A549 (cell line): ENCODE measurements at regions not wholly inside any gene's neighbourhood (a gene's known extent, or its start where the extent isn't known, plus 50 kb on each side); places are given as distances from the start of the nearest gene placed in this dataset.

Source experiments
- ATAC-seq, 2 experiments: fragments of 200-7000 bp in 1 of 2; fragments of >200 bp in 1 of 2; cut with Nextera tagmentation in 1 of 2; cut with Tn5 transposase in 1 of 2; 3 replicates each; pipeline versions ENCODE4 v1.8.0 to v1.9.1; 2018 to 2020; ENCODE audit warnings: mild to moderate bottlenecking in 1 of 2, moderate library complexity in 1 of 2
- CTCF ChIA-PET: fragments of 300-600 bp; sonication (Branson Sonifier 250); formaldehyde crosslinking; extraction: SDS; loops from one replicate; lab custom pipeline; 2021; ENCODE audit warnings: antibody characterized with exemption, inconsistent platforms; lab: Yijun Ruan, JAX
- POLR2A ChIA-PET: fragments of 350-600 bp; formaldehyde crosslinking; extraction: SDS; loops from one replicate; lab custom pipeline; 2021; ENCODE audit warnings: antibody characterized with exemption, inconsistent platforms; lab: Yijun Ruan, JAX
- DNase-seq, 2 experiments: peaks; one replicate each; pipeline versions ENCODE4 v3.0.0 to v3.0.0-alpha.2; 2011 to 2016; ENCODE audit warnings: low read depth in 1 of 2, low spot score in 1 of 2
- FAIRE-seq: peaks from 2 replicates; lab custom pipeline; 2011; peaks lifted over from hg19 to GRCh38; lab: Jason Lieb, UNC
- H3K27ac ChIP-seq, 2 experiments: fragments of >200 bp; sonication (Bioruptor Twin); formaldehyde crosslinking; 3 replicates each; pipeline ENCODE4 v1.5.1; 2016 to 2017
- H3K4me1 ChIP-seq: fragments of >200 bp; sonication (Bioruptor Twin); formaldehyde crosslinking; 3 replicates; pipeline ENCODE4 v1.6.1; 2016
- H3K4me2 ChIP-seq: fragments of >200 bp; sonication (Bioruptor Twin); formaldehyde crosslinking; 3 replicates; pipeline ENCODE4 v1.6.1; 2016
- H3K4me3 ChIP-seq: fragments of >200 bp; sonication (Bioruptor Twin); formaldehyde crosslinking; 3 replicates; pipeline ENCODE4 v1.5.1; 2016
- H3K9me3 ChIP-seq: fragments of >200 bp; sonication (Bioruptor Twin); formaldehyde crosslinking; 3 replicates; pipeline ENCODE4 v1.6.1; 2016
- ATOH8 ChIP-seq: fragments of 250-450 bp; sonication (Bioruptor Pico); IDR thresholded peaks from 2 replicates; pipeline ENCODE4 v1.5.0; 2020; ENCODE audit warnings: low read depth, mild to moderate bottlenecking, moderate library complexity
- E2F6 ChIP-seq: IDR thresholded peaks from 2 replicates; pipeline ENCODE4 v1.6.1; 2012; ENCODE audit warnings: low read depth, borderline replicate concordance
- EHF ChIP-seq: fragments of 250-450 bp; sonication (Bioruptor Pico); IDR thresholded peaks from 2 replicates; pipeline ENCODE4 v1.5.0; 2020; ENCODE audit warnings: mild to moderate bottlenecking
- ELK1 ChIP-seq: fragments of 150-350 bp; IDR thresholded peaks from 2 replicates; pipeline ENCODE4 v1.6.1; 2014; ENCODE audit warnings: low read depth, mild to moderate bottlenecking, low read length
- GATA3 ChIP-seq: IDR thresholded peaks from 2 replicates; pipeline ENCODE4 v1.6.1; 2012; ENCODE audit warnings: borderline replicate concordance
- HDAC2 ChIP-seq: fragments of 200-600 bp; sonication (generic); IDR thresholded peaks from 2 replicates; pipeline ENCODE4 v1.6.1; 2016
- HES2 ChIP-seq: fragments of >200 bp; sonication (Bioruptor Twin); formaldehyde crosslinking; IDR thresholded peaks from 2 replicates; pipeline ENCODE4 v1.6.1; 2016
- JUNB ChIP-seq: fragments of >200 bp; sonication (Bioruptor Twin); formaldehyde crosslinking; IDR thresholded peaks from 2 replicates; pipeline ENCODE4 v1.6.1; 2016
- MAFK ChIP-seq: fragments of 450-650 bp; IDR thresholded peaks from 2 replicates; pipeline ENCODE4 v1.6.1; 2014; ENCODE audit not compliant: partially characterized antibody
- MAX ChIP-seq: IDR thresholded peaks from 2 replicates; pipeline ENCODE4 v1.6.1; 2012
- MAZ ChIP-seq: fragments of 150-350 bp; IDR thresholded peaks from 2 replicates; pipeline ENCODE4 v1.6.1; 2014; ENCODE audit warnings: antibody characterized with exemption, low read depth, low read length, borderline replicate concordance
- MYC ChIP-seq: IDR thresholded peaks from 2 replicates; pipeline ENCODE4 v1.6.1; 2012; ENCODE audit warnings: mild to moderate bottlenecking, inconsistent platforms, low read length, improper control_type of control experiment, borderline replicate concordance
- NFE2L2 ChIP-seq: fragments of 150-350 bp; conservative IDR thresholded peaks from 2 replicates; pipeline ENCODE4 v1.6.1; 2014; ENCODE audit warnings: low read length
- RCOR1 ChIP-seq: fragments of 150-350 bp; IDR thresholded peaks from 2 replicates; pipeline ENCODE4 v1.6.1; 2014; ENCODE audit warnings: antibody characterized with exemption, low read length, low read depth
- SREBF2 ChIP-seq: fragments of 450-650 bp; IDR thresholded peaks from 2 replicates; pipeline ENCODE4 v1.6.1; 2014; ENCODE audit warnings: mild to moderate bottlenecking, moderate library complexity
- TP53 ChIP-seq: fragments of 250-450 bp; sonication (Bioruptor Pico); IDR thresholded peaks from 2 replicates; pipeline ENCODE4 v1.5.0; 2021; ENCODE audit warnings: mild to moderate bottlenecking, moderate library complexity
- USF2 ChIP-seq: fragments of 450-650 bp; IDR thresholded peaks from 2 replicates; pipeline ENCODE4 v1.6.1; 2014; ENCODE audit warnings: antibody characterized with exemption
- ZFP36 ChIP-seq: fragments of 450-650 bp; IDR thresholded peaks from 2 replicates; pipeline ENCODE4 v1.6.1; 2014; ENCODE audit warnings: borderline replicate concordance; ENCODE audit not compliant: partially characterized antibody
- ZNF302 ChIP-seq: fragments of 250-450 bp; sonication (Bioruptor Pico); IDR thresholded peaks from 2 replicates; pipeline ENCODE4 v1.9.0; 2021; ENCODE audit warnings: inconsistent platforms, mild to moderate bottlenecking, moderate library complexity
- ZSCAN20 ChIP-seq: fragments of 250-450 bp; sonication (Bioruptor Pico); IDR thresholded peaks from 2 replicates; pipeline ENCODE4 v1.8.0; 2022; ENCODE audit warnings: mild to moderate bottlenecking, moderate library complexity
- WGBS: methylation state at CpG from one replicate; pipeline ENCODE4 v1.1.6; 2017; ENCODE audit errors: missing lambda C conversion rate; 5-methylcytosine and 5-hydroxymethylcytosine counted together

- H3K4me2 ChIP-seq, result no peak overlapping the region
- no peak overlapping the region for H3K4me3 ChIP-seq
- ATAC-seq (no peak), FAIRE-seq (no peak), DNase-seq (peak in 1 of 2 experiments; percentile 16)
- peak overlapping the region; percentile 33 to 39; a peak in 4 of 6 replicates for H3K27ac ChIP-seq
- no peaks in the 10 kb centered on the region for H3K9me3 ChIP-seq
- POLR2A ChIA-PET, result no interaction called here
- H3K4me1 ChIP-seq, result peaks cover 14% of the 10 kb centered on the region; the same call in 2 of the 3 replicates
- TF ChIP-seq MAFK, result peak; percentile 75
- peak; percentile 30; the same call in 1 of the 2 replicates for TF ChIP-seq NFE2L2
- no peak for TF ChIP-seq HES2
- CTCF ChIA-PET, result no interaction called here
- WGBS, result 70% methylated on average over 4 of the region's 4 CpGs
These were observed 476.0 kb upstream of the TBL1XR1 start for GRCh38 chr3:177673112-177673914.

- no peak for DNase-seq
- Histone ChIP-seq H3K27ac (peak overlapping the region in 1 of 2 experiments; percentile 32; a peak in 1 of 6 replicates), H3K4me2 (no peak overlapping the region), H3K4me3 (no peak overlapping the region), H3K4me1 (peaks cover 14% of the 10 kb centered on the region; the same call in 2 of the 3 replicates), H3K9me3 (no peaks in the 10 kb centered on the region)
- ATAC-seq, result no peak
- POLR2A ChIA-PET, result no interaction called here
- WGBS, result 90% methylated on average over 3 of the region's 3 CpGs
- no peak for TF ChIP-seq MYC
- TF ChIP-seq HDAC2, result no peak
- TF ChIP-seq ZNF302 (CRISPR knock-in tag), result no peak
- no peak for FAIRE-seq
- CTCF ChIA-PET, result no interaction called here
These were observed 476.9 kb upstream of the TBL1XR1 start for GRCh38 chr3:177674186-177674585.

GRCh38 chr3:177676148-177676547 is 478.9 kb upstream of the TBL1XR1 start:
- Histone ChIP-seq H3K4me1 (peaks cover 20% of the 10 kb centered on the region; the same call in 2 of the 3 replicates), H3K27ac (no peak overlapping the region), H3K4me2 (no peak overlapping the region), H3K9me3 (no peaks in the 10 kb centered on the region), H3K4me3 (no peak overlapping the region)
- FAIRE-seq (no peak), ATAC-seq (no peak), DNase-seq (no peak)
- TF ChIP-seq MAFK (no peak), USF2 (no peak)
- WGBS, result 91% methylated on average over 3 of the region's 3 CpGs
- POLR2A ChIA-PET, result no interaction called here
- CTCF ChIA-PET, result no interaction called here

GRCh38 chr3:177676947-177677587 is 479.8 kb upstream of the TBL1XR1 start:
- POLR2A ChIA-PET, result no interaction called here
- 60% methylated on average over 6 of the region's 6 CpGs for WGBS
- H3K4me3 ChIP-seq, result no peak overlapping the region
- no peak overlapping the region for H3K27ac ChIP-seq
- TF ChIP-seq ZSCAN20 (CRISPR knock-in tag), result no peak
- no peak for TF ChIP-seq TP53 (CRISPR knock-in tag)
- no peak for TF ChIP-seq ELK1
- TF ChIP-seq ATOH8 (CRISPR knock-in tag), result no peak
- no peak for TF ChIP-seq MAZ
- TF ChIP-seq RCOR1, result no peak
- TF ChIP-seq EHF (CRISPR knock-in tag), result no peak
- TF ChIP-seq SREBF2, result no peak
- TF ChIP-seq MAX, result no peak
- TF ChIP-seq ZFP36, result no peak
- no peak for TF ChIP-seq JUNB
- TF ChIP-seq E2F6, result no peak
- TF ChIP-seq GATA3, result no peak
- TF ChIP-seq HDAC2, result no peak
- CTCF ChIA-PET, result no interaction called here
- peak overlapping the region; percentile 16; the same call in 1 of the 3 replicates for H3K4me2 ChIP-seq
- peak in 1 of 2 experiments; percentile 9 for DNase-seq
- no peak for FAIRE-seq
- H3K9me3 ChIP-seq, result no peaks in the 10 kb centered on the region
- no peak for ATAC-seq
- H3K4me1 ChIP-seq, result peaks cover 20% of the 10 kb centered on the region; the same call in 2 of the 3 replicates
